ENCODE measurements at regions not wholly inside any gene's neighbourhood (a gene's known extent, or its start where the extent isn't known, plus 50 kb on each side); places are given as distances from the start of the nearest gene placed in this dataset.

DNA sequence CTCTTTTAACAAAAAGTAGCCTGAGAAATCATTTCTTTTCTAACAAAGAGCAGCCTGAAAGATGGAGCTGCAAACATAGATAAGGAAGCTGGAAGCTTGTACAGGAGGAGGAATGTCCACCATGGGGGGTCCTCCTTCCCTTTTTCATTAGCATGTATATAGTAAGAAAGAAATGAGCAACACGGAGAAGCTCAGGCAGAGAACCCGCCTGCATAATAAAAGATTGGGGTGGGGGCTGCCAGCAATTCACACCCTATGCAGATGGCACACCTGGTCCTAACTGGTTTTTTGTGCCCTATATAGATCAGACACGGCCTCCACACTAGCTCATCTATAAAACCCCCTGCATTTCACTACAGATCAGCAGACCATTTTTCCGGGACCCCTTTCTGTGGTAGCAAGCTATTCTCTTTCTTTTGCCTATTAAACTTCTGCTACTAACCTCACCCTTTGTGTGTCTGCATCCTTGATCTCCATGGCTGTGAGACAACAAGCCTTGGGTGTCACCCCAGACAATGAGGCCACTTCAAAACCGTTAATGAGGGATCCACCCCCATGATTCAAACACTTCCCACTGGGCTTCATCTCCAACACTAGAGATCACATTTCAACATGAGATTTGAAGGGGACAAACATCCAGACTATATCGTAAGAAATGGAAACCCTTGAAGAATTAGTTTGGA, 167.5 kb upstream of the FREM2 start:
- DNase-seq (ENCODE audit: low spot score): no peak

GRCh38 chr13:38520041-38520440, 166.8 kb upstream of the FREM2 start:
- no peak for DNase-seq (ENCODE audit: low spot score)

DNA sequence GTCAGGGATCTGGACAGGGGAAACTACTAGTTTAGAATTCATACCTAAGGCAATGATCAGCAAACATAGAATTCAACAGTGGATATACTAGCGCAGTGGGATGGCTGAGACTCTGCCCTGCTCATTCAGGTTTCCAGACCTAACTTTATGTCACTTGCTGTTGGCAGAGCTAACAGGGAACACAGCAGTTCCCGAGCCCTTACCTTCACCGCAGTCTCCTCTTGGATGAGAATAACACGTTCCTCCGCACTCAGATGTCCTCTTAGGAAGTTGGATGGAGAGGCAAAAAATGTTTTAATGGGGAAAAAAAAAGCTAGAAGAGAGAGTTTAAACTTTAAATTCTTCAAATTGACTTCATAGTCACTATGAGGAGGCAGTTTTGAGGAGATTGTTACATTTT, 159.7 kb upstream of the FREM2 start:
- DNase-seq (ENCODE audit: low spot score): no peak

DNA sequence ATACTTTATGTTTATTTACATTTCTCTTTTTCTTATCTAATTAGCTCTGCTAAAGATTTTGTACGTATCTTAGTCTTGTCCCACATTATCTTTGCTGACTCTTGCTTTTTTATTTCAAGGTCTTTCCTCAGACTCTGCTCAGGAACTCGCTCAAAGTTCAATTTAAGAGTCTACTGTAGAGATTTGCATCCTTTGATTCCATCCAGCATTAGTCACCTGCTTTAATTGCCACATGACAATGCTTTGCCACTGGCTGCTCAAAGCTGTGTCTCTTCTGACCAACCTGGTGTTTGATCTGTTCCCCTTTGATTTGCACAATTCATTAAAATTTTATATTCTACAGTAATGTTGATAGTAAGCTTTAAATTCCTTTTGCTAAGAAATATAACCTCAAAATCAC, 157.9 kb upstream of the FREM2 start:
- no peak for DNase-seq (ENCODE audit: low spot score)

DNA sequence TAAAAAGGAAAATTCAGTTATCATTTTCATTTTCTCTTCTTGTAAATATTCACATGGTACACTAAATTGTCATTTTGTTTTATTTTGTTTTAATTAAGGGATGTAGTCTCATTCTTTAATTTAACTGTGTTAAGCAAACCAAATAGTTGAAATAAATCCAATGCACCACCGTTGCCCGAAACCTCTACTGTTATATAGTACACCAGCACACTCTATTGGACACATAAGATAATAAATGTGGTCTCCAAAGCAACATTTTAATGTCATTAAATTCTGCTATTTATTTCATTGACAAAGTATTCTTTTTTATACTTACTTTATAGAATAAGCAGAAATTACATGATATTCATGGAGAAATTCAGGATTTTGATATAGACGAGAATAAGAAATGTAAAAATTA, 156.4 kb upstream of the FREM2 start:
- peak; percentile 30 for DNase-seq (ENCODE audit: low spot score)

GRCh38 chr13:38535261-38535660, 151.6 kb upstream of the FREM2 start:
- no peak for DNase-seq (ENCODE audit: low spot score)

DNA sequence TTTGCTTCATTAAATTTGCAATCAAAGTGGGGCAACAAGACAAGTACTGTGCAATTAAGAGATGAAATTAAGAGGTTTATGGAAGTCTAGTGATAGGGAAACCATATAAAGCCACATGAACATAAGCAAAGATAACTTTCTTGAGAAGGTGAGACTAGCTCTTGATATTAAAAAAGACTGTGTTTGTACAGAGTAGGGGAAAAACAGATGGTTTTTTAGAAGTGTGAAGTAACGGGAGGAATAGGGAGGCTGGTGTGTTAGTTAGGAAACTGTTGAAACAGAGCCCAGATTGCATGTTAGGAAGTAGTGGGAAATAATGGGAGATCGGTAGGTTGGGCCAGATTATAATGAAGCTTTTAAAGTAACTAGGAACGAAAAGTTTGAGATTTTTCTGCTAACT, 149.8 kb upstream of the FREM2 start:
- DNase-seq (ENCODE audit: low spot score): no peak

GRCh38 chr13:38538422-38538821, 148.5 kb upstream of the FREM2 start:
- DNase-seq (ENCODE audit: low spot score): no peak

GRCh38 chr13:38539632-38540031, 147.2 kb upstream of the FREM2 start:
- no peak for DNase-seq (ENCODE audit: low spot score)

GRCh38 chr13:38542601-38543000, 144.3 kb upstream of the FREM2 start:
- DNase-seq (ENCODE audit: low spot score): no peak

- no peak for DNase-seq (ENCODE audit: low spot score)
These were observed 143.3 kb upstream of the FREM2 start for GRCh38 chr13:38543561-38543960.

DNA sequence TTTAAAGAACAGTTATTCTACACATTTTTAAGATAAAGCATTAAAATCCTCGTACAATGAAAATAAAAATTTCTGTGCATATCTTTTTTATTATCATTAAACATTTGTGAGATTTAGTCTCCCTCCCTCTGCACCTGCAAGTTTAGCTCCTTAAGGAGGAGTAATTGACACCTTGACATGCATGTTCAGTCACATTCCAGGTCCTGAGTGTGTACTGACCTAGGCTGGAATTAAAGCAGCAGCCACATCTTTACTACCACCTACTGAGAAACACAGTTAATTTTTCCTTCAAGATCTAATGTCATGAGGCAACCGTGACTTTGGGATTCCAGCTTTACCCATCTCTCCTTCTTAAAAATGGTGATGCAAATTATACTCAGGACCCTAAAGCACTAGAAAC, 123.1 kb upstream of the FREM2 start:
- no peak for DNase-seq (ENCODE audit: low spot score)

GRCh38 chr13:38564256-38565150, 122.4 kb upstream of the FREM2 start:
- DNase-seq (ENCODE audit: low spot score): no peak

- no peak for DNase-seq (ENCODE audit: low spot score)
These were observed 120.9 kb upstream of the FREM2 start for GRCh38 chr13:38566023-38566422.

- no peak for DNase-seq (ENCODE audit: low spot score)
These were observed 120.4 kb upstream of the FREM2 start for GRCh38 chr13:38566519-38566918.

DNA sequence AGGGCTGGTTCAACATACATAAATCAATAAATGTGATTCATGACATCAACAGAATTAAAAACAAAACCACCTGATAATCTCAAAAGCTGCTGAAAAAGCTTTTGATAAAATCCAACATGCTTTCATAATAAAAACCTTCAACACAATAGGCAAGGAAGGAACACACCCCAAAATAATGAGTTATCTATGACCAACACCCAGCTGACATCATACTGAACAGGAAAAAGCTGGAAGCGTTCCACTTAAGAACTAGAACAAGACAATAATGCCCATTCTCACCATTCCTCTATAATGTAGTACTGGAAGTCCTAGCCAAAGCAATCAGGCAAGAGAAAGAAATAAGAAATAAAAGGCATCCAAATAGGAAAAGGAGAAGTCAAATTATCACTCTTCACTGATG, 116.2 kb upstream of the FREM2 start:
- no peak for DNase-seq (ENCODE audit: low spot score)

- DNase-seq (ENCODE audit: low spot score): no peak
These were observed 111.5 kb upstream of the FREM2 start for GRCh38 chr13:38575427-38575826.

DNA sequence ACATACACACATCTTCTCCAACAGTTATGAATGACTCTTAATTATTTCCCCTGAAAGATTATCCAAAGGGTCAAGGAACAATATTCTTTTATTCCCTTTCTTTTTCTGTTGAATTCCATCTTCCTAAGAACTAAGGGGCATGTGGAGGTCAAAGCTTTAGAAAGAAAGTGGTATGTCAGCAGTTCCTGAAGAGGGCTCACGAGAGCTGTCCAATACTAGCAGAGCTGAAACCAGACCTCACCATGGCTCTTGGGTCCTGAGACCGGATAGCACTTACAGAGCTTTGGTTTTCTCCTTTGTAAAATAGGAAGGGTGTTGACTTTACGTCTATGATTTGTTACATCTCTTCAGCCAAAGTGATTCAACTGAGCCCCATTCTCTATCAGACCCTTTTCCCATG, 109.8 kb upstream of the FREM2 start:
- no peak for DNase-seq (ENCODE audit: low spot score)

- DNase-seq (ENCODE audit: low spot score): peak; percentile 6
These were observed 104.7 kb upstream of the FREM2 start for GRCh38 chr13:38582133-38582532.

DNA sequence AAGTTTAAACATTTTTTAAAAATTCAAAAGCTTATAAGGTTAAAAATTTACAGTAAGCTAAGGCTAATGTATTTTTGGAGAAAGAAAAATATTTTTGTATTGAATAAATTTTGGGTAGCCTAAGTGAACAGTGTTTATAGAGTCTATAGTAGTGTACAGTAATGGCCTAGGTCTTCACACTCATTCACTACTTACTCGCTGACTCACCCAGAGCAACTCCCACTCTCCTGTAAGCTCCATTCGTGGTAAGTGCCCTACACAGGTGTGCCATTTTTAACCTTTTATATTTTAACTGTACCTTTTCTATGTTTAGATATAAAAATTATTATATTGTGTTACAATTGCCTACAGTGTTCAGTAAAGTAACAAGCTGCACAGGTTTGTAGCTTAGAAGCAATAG, 96.6 kb upstream of the FREM2 start:
- no peak for DNase-seq (ENCODE audit: low spot score)

- no peak for DNase-seq (ENCODE audit: low spot score)
These were observed 95.9 kb upstream of the FREM2 start for GRCh38 chr13:38590796-38591507.

DNA sequence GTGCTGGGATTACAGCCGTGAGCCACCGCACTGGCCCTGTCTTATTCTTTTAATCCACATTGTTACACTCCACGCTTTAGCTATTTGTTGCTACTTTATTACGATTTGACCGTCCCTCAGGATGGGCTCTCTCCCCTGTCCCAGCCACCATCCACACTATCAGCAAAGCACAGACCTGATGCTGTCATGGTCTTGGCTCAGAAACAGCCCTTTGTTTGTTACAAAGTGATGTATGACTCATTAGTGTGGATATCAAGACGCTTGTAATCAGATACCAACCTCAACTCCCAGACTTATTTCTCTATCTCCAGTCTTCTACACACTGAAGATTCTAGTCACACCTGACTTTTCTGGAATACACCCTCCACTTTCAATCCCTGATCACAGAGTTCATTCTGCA, 84.6 kb upstream of the FREM2 start:
- no peak for DNase-seq (ENCODE audit: low spot score)
